GM21723 (cell line): ENCODE measurements at regions not wholly inside any gene's neighbourhood (a gene's known extent, or its start where the extent isn't known, plus 50 kb on each side); places are given as distances from the start of the nearest gene placed in this dataset.
"Not testable (repeated sequence)": the region's sequence is repeated elsewhere in the genome, so short reads cannot be mapped to it uniquely, and the experiment has no call there.

Source experiments
- ATAC-seq: cut with Tn5 transposase; IDR thresholded peaks from one replicate; pipeline ENCODE4 v1.9.1; 2021; ENCODE audit warnings: mild to moderate bottlenecking, moderate library complexity; ENCODE audit not compliant: unreplicated experiment

DNA sequence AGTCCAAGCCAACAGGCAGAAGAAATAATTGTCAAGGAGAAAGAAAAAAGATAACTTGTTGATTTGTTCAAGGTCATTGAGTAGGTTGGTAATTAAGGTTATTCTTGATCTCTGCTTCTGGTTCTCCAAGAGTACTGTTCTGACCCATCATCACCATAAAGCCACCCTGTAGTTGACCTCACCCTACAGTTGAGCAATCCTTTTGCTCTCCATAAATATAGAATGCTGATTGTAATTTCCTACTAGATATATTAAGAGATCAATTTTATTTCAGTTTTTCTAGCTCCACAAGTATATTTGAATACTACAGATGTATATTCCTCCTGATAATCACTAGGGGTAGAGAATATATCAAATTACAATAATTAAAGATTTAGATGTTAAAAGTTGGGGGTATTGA is 350.5 kb upstream of the PDE3A start:
- no peak for ATAC-seq

DNA sequence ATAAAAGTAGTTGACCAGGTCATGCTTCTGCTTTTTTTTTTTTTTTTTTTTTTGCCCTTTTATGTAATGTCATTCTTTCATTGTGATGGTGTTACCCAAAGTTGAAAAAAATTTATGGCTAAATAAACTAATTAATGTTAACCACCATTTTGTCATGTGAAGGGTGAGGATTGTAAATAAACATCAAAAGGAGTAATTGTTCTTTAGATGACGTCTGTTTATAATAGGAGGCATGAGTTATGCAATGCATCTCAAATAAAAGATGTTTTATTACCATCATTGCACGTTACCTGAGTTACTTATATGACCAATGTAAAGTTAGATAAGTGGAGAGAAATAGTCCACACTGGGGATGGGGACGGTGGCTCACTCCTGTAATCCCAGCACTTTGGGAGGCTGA is 349.9 kb upstream of the PDE3A start:
- no peak for ATAC-seq

DNA sequence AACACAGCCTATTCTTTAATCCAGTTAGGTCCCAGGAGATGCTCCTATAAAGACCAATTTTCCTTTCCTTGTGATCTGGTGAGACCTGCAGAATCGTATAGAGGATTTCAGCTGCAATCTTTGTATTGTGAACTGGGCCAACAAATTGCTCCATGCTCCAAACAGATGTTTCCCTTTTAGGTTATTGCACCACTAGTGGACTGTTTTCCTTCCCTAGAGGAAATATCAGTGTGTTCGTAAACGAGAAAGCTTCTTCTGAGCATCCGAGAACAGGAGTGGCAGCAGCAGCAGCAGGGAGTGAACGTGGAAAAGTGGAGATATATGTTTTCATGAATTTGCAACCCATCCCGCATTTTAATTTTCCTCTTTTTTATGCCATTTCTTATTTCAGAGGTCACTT is 344.1 kb upstream of the PDE3A start:
- ATAC-seq, result no peak

DNA sequence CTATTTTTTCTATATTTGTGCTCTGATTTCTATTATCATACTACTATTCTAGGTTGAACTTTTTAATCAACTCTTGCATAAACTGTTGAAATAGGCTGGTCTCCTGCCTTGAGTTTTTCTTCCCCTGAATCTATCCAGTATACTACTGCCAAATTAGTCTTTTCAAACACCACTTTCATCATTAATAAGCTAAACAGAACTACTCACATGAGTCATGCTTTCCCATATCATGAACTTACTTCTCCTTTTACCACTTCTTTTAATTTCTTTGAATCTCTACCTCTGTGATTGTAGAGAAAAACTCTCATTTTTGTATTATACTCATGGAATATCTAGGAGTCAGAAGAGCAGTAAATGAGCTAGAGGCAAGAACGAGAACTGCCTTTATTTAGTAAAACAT is 340.3 kb upstream of the PDE3A start:
- ATAC-seq, result no peak

DNA sequence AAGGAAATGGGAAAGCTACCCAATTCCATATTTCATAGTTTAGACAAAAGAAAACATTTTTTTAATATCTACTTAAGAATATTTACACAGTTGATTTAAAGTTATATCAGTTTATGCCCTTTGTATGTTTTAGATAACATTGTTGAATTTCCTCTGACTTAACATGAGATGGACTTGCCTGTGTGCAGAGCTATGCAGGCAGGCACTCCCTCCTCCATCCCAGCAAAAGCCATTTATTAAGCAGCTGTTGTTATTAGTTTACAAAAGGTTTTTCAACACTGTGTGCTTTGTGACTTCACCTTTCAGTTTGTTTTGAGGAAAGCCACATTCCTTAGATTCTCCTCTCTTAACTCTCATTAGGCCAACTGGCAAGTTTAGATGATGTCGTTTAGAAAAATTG is 337.5 kb upstream of the PDE3A start:
- ATAC-seq, result no peak

DNA sequence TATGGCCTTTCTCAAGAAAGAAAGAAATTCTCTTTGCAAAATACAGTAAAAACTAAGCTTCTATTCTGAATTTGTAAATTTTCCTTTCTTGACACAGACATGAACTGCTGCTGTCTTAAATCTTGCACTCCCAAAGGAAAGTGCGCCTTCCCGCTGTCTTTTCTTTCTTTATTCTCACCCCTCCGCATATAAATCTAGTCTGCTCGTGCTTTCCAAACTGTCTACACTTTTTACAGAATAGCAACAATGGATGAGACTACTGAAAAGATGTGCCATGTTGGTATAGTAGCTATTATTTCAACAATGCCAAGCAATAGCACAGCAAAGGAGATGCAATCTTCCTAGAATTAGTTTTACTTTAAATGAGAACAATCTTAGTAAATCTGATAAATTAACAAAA is 328.8 kb upstream of the PDE3A start:
- no peak for ATAC-seq

DNA sequence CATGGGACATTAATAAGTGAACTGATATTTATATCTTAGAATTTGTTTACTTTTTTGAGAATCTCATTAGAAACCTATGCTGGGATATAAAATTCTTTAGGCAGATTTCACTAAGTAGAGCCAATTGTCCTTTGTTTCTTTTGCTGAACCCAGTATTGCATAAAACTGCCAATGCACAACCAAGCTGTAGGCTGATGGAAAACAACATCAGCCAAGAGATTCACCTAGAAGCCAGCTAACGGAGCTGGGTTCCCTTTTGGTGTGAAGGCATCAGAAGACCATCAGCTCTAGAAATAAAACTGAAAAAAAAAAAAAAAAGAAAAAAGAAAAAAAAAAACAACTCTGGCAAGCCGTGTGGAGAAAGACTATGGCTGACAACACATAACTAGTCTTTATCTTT is 328.2 kb upstream of the PDE3A start:
- ATAC-seq, result no peak

DNA sequence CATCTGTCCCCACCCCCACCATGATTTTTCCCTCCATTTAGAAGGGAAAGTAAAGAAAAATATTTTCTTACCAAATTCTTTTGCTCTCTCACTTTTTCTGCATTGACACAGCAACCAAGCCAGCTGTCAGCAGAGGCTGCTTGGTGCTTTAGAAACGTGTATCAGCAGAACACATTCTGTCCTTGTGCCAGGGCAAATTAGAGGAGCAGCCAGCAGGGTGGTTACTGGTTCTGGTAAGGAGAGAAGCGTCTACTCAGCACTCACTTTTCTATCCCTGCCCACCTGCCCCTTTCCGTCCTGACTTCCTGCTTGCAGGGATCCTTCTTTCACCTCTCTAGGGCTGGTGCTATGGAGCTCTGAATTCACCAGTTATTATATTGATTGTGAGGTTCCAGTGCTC is 327.5 kb upstream of the PDE3A start:
- ATAC-seq, result no peak

DNA sequence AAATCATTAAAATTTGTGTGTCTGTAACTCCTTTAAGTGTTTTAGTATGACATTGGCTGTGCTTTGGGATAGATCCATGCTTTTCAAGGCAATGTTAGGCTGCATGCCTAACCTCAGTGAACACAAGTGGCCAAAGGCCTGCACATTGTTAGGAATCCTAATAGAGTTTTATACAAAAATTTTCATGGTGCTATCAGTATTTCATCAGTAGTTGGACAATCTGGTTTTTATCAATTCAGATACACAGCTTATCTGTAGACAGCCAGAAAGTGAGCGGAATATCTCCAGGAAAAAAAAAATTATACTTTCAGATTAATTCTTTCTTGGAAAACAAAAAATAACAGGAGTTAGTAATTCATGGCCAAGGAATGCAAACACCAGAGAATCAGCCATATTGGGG is 324.0 kb upstream of the PDE3A start:
- ATAC-seq, result no peak

DNA sequence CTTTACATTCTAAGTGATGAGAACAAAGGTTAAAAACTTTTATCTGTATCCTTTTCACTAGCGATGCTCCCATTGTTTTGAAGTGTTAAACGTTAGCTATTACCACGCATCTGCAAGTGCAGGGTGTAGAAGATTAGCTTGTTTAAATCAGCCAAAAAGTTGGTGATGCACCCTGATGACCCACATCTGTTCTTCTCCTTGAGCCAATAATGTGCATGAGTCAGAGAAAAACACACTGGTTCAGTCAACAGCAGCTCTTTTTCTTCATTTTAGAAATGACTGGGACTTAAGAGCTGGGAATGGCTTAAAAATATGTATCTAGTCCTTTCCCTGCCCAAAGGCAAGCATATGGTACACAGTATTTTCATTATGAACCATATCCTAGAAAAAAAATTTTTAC is 323.5 kb upstream of the PDE3A start:
- ATAC-seq, result no peak

DNA sequence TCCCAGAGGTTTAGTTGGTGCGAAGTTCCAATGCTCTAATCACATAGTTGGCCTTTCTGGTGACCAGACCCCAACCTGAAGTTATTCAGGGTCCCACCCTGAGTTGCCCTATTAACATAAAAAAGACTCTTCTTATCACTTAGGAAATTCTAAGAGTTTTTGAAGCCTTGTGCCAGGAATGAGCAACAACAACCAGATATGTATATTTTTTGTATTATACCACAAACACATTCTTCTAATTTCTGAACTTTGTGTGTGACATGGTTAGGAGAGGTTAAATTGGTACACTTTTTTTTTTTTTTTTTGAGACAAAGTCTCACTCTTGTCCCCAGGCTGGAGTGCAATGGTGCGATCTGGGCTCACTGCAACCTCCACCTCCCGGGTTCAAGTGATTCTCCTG is 320.4 kb upstream of the PDE3A start:
- no peak for ATAC-seq

DNA sequence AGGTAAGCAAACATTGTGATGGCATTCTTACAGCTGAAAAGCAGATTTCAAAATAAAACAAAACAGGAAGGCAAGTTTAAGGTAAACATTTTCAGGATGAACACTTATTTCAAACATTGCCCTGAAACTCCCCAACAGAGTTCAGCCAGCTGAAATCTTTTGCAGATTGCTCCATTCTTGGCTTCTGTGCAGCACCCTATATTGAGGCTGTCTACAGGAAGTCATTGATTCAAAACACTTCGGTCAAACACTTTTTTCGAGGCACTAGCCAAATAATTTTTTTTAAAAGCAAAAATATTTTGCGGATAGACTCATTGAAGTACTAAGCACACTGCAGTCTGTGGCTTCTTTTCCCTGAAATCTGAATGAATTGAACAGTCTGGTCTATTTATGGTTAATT is 318.1 kb upstream of the PDE3A start:
- ATAC-seq, result no peak

DNA sequence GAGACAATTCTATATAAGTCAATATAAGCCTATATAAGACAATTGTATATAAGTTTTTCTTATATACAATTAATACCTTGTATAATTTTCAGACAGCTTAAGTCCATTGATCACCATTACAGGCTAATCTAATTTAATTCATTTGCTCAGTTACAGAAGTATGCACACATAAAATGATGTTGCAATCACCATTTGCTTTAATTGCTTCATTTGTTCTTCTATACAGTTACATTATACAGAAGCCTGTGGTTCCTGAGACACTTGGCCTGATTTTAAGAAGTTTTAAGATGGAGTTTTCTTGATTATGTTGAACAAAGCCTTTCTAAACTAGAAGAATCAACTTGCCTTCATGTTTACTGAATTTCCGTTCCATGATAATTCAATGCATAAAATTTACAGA is 314.6 kb upstream of the PDE3A start:
- ATAC-seq, result no peak

DNA sequence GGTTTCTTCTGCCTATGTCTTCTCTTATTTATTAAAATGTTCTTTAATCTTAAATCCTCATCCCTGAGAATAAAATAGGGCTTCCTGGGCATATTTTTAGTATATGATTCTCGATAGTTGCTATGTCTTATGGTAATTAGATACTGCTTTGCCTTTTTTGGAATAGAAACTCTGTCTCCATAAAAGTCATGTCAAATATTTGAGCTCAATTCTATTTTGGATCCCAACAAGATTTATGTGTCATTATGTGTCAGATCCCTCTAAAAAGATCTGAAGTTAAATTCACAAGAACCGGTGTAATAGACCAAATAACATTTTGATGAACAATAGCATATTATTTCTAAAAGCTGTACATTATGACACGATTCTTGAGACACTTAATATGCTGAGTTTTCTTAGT is 312.5 kb upstream of the PDE3A start:
- no peak for ATAC-seq

DNA sequence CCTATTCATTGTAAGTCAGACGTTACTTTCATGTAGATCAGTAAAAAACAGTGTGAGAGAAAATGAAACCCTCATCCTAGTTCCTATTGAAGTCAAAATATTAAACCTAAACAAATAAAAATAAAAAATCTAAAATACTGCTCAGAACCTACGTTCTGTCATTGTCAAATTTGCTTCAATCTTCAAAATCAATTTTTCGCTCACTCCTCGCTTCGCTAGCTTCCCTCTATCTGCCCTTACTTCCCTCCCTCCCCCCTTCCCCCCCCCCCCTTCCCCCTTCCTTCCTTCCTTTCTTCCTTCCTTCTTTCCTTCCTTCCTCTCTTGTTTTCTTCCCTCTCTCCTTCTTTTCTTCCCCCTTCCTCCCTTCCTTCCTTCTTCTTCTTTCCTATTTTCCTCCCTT is 310.9 kb upstream of the PDE3A start:
- ATAC-seq, result no peak

DNA sequence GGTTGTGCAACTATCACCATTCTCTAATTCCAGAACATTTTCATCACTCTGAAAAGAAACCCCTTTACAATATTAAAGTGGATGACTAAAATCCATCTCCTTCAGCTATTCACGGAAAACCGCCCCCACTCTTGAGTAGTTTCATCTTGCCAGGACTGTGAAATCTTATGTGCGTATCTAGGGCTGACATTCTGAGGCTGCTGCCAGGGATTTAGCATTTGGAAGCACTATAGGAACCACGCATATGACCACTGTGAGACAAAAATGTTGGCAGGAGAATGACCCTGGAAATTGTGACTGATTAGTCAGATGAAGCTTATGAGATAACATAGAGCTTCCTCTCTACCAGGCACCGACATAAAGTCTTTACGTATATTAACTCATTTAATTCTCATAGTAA is 305.2 kb upstream of the PDE3A start:
- no peak for ATAC-seq

DNA sequence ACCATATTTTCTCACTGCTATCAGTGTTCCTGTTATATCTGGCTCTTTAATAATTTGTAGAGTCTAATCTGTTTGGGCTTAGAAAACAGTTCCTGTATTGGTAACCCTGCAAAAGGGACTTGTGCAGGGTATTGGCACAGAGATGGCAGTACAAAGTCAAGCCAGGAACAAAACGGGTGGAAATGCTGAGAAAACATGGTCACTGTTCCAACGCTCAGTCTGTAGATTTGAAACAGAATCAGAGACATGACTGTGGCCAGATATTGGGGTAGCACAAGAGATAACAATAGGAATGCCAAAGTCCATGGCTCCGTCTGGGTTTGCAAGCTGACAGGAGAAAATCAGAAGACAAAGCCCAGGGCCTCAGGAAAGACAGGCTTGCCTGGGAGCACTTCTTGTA is 290.7 kb upstream of the PDE3A start:
- ATAC-seq, result no peak

DNA sequence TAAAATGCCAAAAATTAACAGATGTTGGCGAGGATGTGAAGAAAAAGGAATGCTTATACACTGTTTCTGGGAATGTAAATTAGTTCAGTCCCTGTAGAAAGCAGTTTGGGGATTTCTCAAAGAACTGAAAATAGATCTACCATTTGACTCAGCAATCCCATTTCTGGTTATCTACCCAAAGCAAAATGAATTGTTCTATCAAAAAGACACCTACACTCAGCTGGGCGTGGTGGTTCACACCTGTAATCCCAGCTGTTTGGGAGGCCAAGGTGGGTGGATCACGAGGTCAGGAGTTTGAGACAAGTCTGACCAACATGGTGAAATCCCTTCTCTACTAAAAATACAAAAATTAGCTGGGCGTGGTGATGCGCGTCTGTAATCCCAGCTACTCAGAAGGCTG is 279.3 kb upstream of the PDE3A start:
- ATAC-seq, result no peak

DNA sequence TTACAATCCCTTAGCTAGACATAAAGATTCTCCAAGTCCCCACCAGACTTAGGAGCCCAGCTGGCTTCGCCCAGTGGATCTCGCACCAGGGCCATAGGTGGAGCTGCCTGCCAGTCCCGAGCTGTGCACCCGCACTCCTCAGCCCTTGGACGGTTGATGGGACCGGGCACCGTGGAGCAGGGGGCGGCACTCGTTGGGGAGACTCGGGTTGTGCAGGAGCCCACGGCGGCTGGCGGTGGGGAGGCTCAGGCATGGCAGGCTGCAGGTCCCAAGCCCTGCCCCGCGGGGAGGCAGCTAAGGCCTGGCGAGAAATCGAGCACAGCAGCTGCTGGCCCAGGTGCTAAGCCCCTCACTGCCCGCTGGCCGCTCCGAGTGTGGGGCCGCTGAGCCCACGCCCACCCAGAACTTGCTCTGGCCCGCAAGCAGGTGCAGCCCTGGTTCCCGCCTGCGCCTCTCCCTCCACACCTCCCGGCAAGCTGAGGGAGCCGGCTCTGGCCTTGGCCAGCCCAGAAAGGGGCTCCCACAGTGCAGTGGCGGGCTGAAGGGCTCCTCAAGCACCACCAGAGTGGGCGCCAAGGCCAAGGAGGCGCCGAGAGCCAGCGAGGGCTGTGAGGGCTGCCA is 275.0 kb upstream of the PDE3A start:
- not testable (repeated sequence) for ATAC-seq

DNA sequence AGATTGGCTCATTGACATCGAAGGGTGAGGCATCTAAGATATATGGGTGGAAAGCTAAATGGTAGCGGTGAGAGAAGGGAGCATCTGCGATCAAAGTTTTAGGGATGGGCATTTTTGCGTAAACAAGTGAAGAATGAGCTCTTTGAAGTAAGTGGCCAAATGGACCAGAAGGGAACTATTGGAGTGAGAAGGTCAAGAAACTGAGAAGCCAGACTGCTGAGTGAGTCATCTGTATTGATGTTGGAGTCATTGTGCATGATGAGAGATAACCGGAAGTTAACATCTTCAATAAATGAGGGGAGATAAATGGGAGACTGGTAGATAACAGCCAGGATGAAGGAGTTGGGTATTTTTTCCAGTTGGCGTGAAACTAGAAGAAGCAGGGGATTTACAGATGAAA is 271.9 kb upstream of the PDE3A start:
- no peak for ATAC-seq

DNA sequence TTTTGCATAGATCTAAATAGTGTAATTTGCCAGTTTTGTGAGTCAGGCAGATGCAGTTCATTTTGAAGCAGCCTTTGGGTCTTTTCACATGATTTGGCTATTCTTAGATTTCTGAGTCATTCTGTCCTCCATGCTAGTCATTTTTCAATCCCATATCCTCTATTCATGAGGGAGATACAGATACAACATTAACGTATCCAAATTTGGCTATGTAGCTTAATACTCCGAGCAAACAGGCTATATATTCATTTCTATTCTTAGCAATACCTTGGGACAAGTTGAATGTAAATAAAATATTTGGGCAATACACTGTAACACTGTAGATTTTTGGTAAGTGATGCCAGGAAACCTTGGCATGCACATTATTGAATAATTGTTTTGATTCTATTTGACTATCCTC is 270.7 kb upstream of the PDE3A start:
- no peak for ATAC-seq

DNA sequence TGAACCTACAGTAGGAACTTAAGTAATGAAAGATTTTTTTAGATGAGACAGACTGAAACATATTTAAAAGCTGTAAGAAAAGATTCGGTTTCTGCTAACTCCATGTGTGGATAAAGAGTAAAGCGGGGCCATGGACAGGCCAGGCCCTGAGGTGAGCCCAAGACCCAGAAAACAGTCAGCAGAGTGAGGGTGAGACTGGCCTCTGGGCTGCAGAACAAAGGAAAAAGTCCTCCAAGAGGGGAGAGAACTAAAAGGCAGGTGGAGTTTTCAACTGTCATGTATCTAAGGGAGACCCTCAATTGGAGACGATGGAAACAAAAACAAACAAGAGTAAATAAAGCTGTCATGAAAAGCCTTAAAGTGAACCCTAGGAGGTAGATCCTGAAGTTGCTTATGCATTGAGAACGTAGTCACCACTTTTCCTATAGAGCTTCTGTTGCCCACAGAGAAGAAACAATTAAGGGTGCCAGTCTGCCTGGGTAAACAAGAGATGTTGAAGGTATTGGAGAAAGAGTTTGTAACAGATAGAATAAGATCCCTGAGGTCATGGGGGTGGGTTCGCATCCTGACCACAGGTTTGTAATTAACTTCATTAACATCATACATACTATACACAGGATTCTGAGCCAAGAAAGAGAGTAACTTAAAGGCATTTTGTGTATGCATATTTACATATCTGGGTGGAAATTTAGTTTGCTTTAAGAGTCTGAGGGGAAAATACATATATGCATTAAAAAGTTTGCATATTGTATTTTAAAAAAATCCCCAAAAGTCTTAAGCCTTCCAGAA is 268.7 kb upstream of the PDE3A start:
- ATAC-seq, result no peak

DNA sequence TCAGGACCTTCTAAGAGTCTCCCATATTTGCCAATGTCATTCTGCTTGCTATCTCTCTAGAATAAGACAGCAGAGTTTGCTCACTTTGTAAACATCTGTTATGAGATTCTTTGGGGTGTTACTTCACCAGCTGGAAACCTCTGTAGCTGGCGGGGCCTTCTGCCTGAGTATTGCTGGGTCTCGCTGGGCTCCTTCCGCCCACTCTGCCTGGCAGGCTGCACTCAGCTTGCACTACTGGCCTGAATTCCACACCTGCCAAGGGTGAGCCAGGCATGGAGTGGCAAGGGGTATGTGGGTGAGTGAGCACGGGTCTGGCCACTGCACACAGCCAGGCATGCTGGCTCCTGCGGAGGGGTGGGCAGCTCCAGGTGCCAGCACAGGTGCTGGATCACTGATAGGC is 267.3 kb upstream of the PDE3A start:
- ATAC-seq, result no peak
